Keratinocyte (primary cell): ENCODE measurements at regions not wholly inside any gene's neighbourhood (a gene's known extent, or its start where the extent isn't known, plus 50 kb on each side); places are given as distances from the start of the nearest gene placed in this dataset.

Source experiments
- CTCF ChIP-seq, 3 experiments: IDR thresholded peaks in 1 of 3; conservative IDR thresholded peaks in 1 of 3; optimal IDR thresholded peaks in 1 of 3; 2 replicates in 2 of 3; 3 replicates in 1 of 3; pipeline versions ENCODE3 to v1.5.1; 2011; ENCODE audit warnings: low read length in 3 of 3, mild to moderate bottlenecking in 3 of 3, moderate library complexity in 2 of 3, control low read depth in 1 of 3, inconsistent platforms in 1 of 3; ENCODE audit not compliant: insufficient read depth in 2 of 3; ENCODE audit errors: extremely low read depth in 1 of 3
- EZH2 ChIP-seq: IDR thresholded peaks from one replicate; pipeline ENCODE4 v1.6.1; 2012; ENCODE audit warnings: inconsistent platforms, mild to moderate bottlenecking, low read length, moderate library complexity

GRCh38 chr2:117339980-117340379 is 474.5 kb upstream of the DDX18 start:
- TF ChIP-seq CTCF (optimal IDR thresholded peaks at IDR 0.05 in 1 of 3, IDR thresholded peaks at IDR 0.05 in 1 of 3, conservative IDR thresholded peaks at IDR 0.05 in 1 of 3; ENCODE audit: extremely low read depth in 1 of 3, insufficient read depth in 2 of 3, low read length in 3 of 3) (no peak), EZH2 (no peak)
